Right lobe of liver (tissue), 6 donors: ENCODE measurements at regions not wholly inside any gene's neighbourhood (a gene's known extent, or its start where the extent isn't known, plus 50 kb on each side); places are given as distances from the start of the nearest gene placed in this dataset.

Experiments
- ATAC-seq, 4 donors: fragments of 200-7000 bp; cut with Tn5 transposase; one replicate each; pipeline ENCODE4 v1.9.1; 2020; ENCODE audit warnings: mild to moderate bottlenecking in 4 of 4, moderate library complexity in 4 of 4
- DNase-seq, 3 donors: peaks; one replicate each; pipeline ENCODE4 v3.0.0-alpha.2; 2020
- H3K27ac ChIP-seq, 3 donors: fragments of 200-600 bp; one replicate each; pipeline ENCODE4 v1.8.0; 2022
- H3K27me3 ChIP-seq, 2 donors: fragments of 200-600 bp; one replicate each; pipeline ENCODE4 v1.8.0; 2022
- H3K36me3 ChIP-seq, 4 donors: fragments of 200-600 bp; sonication (generic) in 1 of 4; one replicate each; pipeline versions ENCODE4 v1.5.1 to v1.8.0; 2017 to 2022; ENCODE audit warnings: control low read depth in 1 of 4
- H3K4me1 ChIP-seq, 4 donors: fragments of 200-600 bp; sonication (generic) in 1 of 4; one replicate each; pipeline versions ENCODE4 v1.5.1 to v1.8.0; 2017 to 2022; ENCODE audit warnings: control low read depth in 1 of 4
- H3K4me3 ChIP-seq, 3 donors: fragments of 200-600 bp; one replicate each; pipeline ENCODE4 v1.8.0; 2022
- H3K9me3 ChIP-seq, 4 donors: fragments of 200-600 bp; sonication (generic) in 1 of 4; one replicate each; pipeline versions ENCODE4 v1.5.1 to v1.8.0; 2017 to 2022; ENCODE audit warnings: control low read depth in 1 of 4
- CTCF ChIP-seq, 4 donors: fragments of 200-600 bp in 3 of 4; fragments of 450-650 bp in 1 of 4; IDR thresholded peaks; one replicate each; pipeline versions ENCODE4 v1.5.1 to v1.8.0; 2016 to 2022; ENCODE audit warnings: antibody characterized with exemption in 4 of 4, mild to moderate bottlenecking in 2 of 4
- POLR2A ChIP-seq: fragments of 450-650 bp; IDR thresholded peaks from one replicate; pipeline ENCODE4 v1.6.1; 2017; ENCODE audit warnings: antibody characterized with exemption, mild to moderate bottlenecking
- WGBS: methylation state at CpG from one replicate; pipeline ENCODE4 v1.1.6; 2018; ENCODE audit warnings: low coverage, low lambda C conversion rate; ENCODE audit not compliant: insufficient coverage; ENCODE audit errors: missing lambda C conversion rate; 5-methylcytosine and 5-hydroxymethylcytosine counted together
- intact Hi-C, 2 donors: fragments of 100-400 bp; cut with DNase I; formaldehyde crosslinking; loops; one replicate each; pipeline versions ENCODE4 v1.11.2 to v1.14.1; 2022
- donor health status: DM: no; HTN: yes; CAD: no.
- donor health status: DM: no; HTN: no; CAD: no.
- donor health status: DM: no; HTN: no; CAD: no.
- donor health status: DM: no; HTN: yes; CAD: no.
- donor health status: DM: no; HTN: yes; CAD: no.

DNA sequence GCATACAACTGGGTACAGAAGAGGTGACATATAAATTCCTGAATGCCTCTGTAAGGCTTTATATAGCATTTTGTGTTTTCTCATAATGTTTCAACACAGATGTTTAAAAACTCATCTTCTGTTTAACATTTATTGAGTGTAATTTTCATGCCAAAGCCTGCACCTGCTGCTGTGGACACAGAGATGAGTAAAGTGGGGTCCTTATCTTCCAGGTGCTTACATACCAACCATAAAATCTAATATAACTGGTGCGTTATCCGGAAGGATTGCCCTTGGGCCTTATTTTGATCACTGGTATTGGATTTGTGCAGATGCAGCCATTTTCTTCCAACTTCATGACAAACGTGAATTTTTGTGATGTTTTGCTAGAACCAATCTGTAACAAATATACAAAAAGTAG is 222.3 kb downstream of the DMRT2 start:
- H3K27ac ChIP-seq: no peak overlapping the region
- ATAC-seq (no peak), DNase-seq (no peak)
- H3K27me3 ChIP-seq: no peaks in the 10 kb centered on the region
- no peaks in the 10 kb centered on the region for H3K36me3 ChIP-seq
- H3K4me3 ChIP-seq: no peak overlapping the region
- H3K9me3 ChIP-seq: no peaks in the 10 kb centered on the region
- intact Hi-C loops: no loop called here
- H3K4me1 ChIP-seq: no peaks in the 10 kb centered on the region
- TF ChIP-seq CTCF (IDR thresholded peaks at IDR 0.05): no peak
- TF ChIP-seq POLR2A: no peak
- WGBS: 90% methylated on average over 3 of the region's 3 CpGs

DNA sequence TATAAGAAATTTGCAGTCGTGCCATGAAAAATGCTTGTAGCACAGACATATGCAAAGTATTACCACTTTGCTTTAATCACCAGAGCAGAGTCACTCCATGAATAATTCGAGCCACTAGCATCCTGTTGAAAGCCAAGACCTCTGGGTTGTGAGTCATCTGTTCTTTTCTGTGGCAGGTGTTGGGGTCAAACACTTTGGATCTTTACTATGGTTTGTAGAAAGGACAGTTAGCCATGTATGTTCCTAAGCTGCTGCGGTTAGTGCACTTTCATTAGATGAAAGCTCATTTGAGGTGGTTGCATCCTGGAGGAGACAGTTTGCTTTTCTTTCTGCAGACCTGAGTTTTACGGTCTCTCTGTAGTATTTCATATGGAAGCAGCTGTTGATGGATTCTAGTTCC is 223.7 kb downstream of the DMRT2 start:
- H3K4me1 ChIP-seq: no peaks in the 10 kb centered on the region
- 66% methylated on average over 4 of the region's 4 CpGs for WGBS
- intact Hi-C loops: no loop called here
- ATAC-seq (no peak), DNase-seq (no peak)
- no peaks in the 10 kb centered on the region for H3K36me3 ChIP-seq
- H3K9me3 ChIP-seq: no peaks in the 10 kb centered on the region
- no peak for TF ChIP-seq CTCF (IDR thresholded peaks at IDR 0.05)
- no peak for TF ChIP-seq POLR2A
- H3K27ac ChIP-seq: no peak overlapping the region
- no peak overlapping the region for H3K4me3 ChIP-seq
- no peaks in the 10 kb centered on the region for H3K27me3 ChIP-seq

DNA sequence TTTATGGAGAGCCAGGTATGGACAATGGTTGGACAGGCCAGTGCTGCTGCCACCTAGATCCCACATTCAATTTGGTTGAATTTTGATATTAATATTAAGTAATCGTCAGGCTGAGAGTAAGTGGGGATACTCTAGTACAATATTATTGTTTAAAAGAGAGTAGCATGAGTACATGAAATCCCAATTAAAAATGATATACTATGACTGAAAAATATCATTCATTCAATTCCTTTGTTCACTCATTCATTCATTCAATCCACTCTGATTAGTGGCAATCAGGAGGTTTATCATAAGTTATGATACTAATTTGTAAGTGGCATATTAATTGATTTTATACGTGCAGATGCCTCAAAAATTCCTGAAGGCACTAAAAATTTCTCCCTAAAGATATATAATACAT is 224.2 kb downstream of the DMRT2 start:
- DNase-seq (no peak), ATAC-seq (no peak)
- no peaks in the 10 kb centered on the region for H3K4me1 ChIP-seq
- no peaks in the 10 kb centered on the region for H3K9me3 ChIP-seq
- no peaks in the 10 kb centered on the region for H3K36me3 ChIP-seq
- H3K27me3 ChIP-seq: no peaks in the 10 kb centered on the region
- intact Hi-C loops: no loop called here
- H3K27ac ChIP-seq: no peak overlapping the region
- no peak overlapping the region for H3K4me3 ChIP-seq
- no peak for TF ChIP-seq POLR2A
- TF ChIP-seq CTCF (IDR thresholded peaks at IDR 0.05): no peak
- 78% methylated on average over 2 of the region's 2 CpGs for WGBS

- Histone ChIP-seq H3K4me3 (no peak overlapping the region), H3K27me3 (no peaks in the 10 kb centered on the region), H3K27ac (no peak overlapping the region), H3K36me3 (no peaks in the 10 kb centered on the region), H3K4me1 (no peaks in the 10 kb centered on the region), H3K9me3 (no peaks in the 10 kb centered on the region)
- DNase-seq (no peak), ATAC-seq (no peak)
- TF ChIP-seq POLR2A (no peak), CTCF (IDR thresholded peaks at IDR 0.05) (no peak)
- intact Hi-C loops: no loop called here
- 45% methylated on average over 1 of the region's 2 CpGs for WGBS
Measured at GRCh38 chr9:1276474-1276873, 226.3 kb downstream of the DMRT2 start.

- Histone ChIP-seq H3K27me3 (no peaks in the 10 kb centered on the region), H3K9me3 (no peaks in the 10 kb centered on the region), H3K4me3 (no peak overlapping the region), H3K4me1 (no peaks in the 10 kb centered on the region), H3K27ac (no peak overlapping the region), H3K36me3 (no peaks in the 10 kb centered on the region)
- intact Hi-C loops: no loop called here
- TF ChIP-seq CTCF (IDR thresholded peaks at IDR 0.05) (no peak), POLR2A (no peak)
- DNase-seq: no peak
- 63% methylated on average over 2 of the region's 2 CpGs for WGBS
- no peak for ATAC-seq
Measured at GRCh38 chr9:1284727-1285126, 234.6 kb downstream of the DMRT2 start.
